Heart left ventricle (tissue), 16 donors: ENCODE measurements at regions not wholly inside any gene's neighbourhood (a gene's known extent, or its start where the extent isn't known, plus 50 kb on each side); places are given as distances from the start of the nearest gene placed in this dataset.

Experiments
- ATAC-seq, 4 donors: fragments of 200-7000 bp; cut with Tn5 transposase; one replicate each; pipeline ENCODE4 v1.9.1; 2020 to 2022; ENCODE audit warnings: moderate library complexity in 4 of 4, mild to moderate bottlenecking in 3 of 4, moderate number of reproducible peaks in 1 of 4
- DNase-seq, 5 donors: peaks; one replicate each; pipeline ENCODE4 v3.0.0-alpha.2; 2020
- H3K27ac ChIP-seq, 12 donors: fragments of 200-600 bp; sonication (generic) in 4 of 12; one replicate each; pipeline versions ENCODE4 v1.5.0 to v1.8.0; 2016 to 2022; ENCODE audit warnings: mild to moderate bottlenecking in 2 of 12
- H3K27me3 ChIP-seq, 9 donors: fragments of 200-600 bp; sonication (generic) in 2 of 9; one replicate each; pipeline versions ENCODE4 v1.5.1 to v1.8.0; 2016 to 2022; ENCODE audit warnings: mild to moderate bottlenecking in 3 of 9
- H3K36me3 ChIP-seq, 9 donors: fragments of 200-600 bp; sonication (generic) in 2 of 9; one replicate each; pipeline versions ENCODE4 v1.5.0 to v1.8.0; 2018 to 2022; ENCODE audit warnings: mild to moderate bottlenecking in 2 of 9
- H3K4me1 ChIP-seq, 12 donors: fragments of 200-600 bp; sonication (generic) in 4 of 12; one replicate each; pipeline versions ENCODE4 v1.5.0 to v1.8.0; 2016 to 2022; ENCODE audit warnings: mild to moderate bottlenecking in 3 of 12
- H3K4me3 ChIP-seq, 12 donors: fragments of 200-600 bp; sonication (generic) in 4 of 12; one replicate each; pipeline versions ENCODE4 v1.5.0 to v1.8.0; 2017 to 2022; ENCODE audit warnings: mild to moderate bottlenecking in 9 of 12, moderate library complexity in 4 of 12
- H3K9me3 ChIP-seq, 12 donors: fragments of 200-600 bp; sonication (generic) in 4 of 12; one replicate each; pipeline versions ENCODE4 v1.5.0 to v1.8.0; 2016 to 2022; ENCODE audit warnings: mild to moderate bottlenecking in 1 of 12
- POLR2A ChIP-seq, 2 donors: fragments of 450-650 bp; IDR thresholded peaks; one replicate each; pipeline ENCODE4 v1.6.1; 2017; ENCODE audit warnings: antibody characterized with exemption in 2 of 2, mild to moderate bottlenecking in 2 of 2, moderate library complexity in 2 of 2
- WGBS, 4 donors: extraction: QIAGEN DNeasy Blood & Tissue Kit in 2 of 4; methylation state at CpG; one replicate each; pipeline versions ENCODE4 v1.1.5 to v1.1.7; 2013 to 2018; 5-methylcytosine and 5-hydroxymethylcytosine counted together
- intact Hi-C, 10 donors: fragments of 100-400 bp; cut with DNase I; formaldehyde crosslinking; loops; one replicate each; pipeline versions ENCODE4 v1.11.1 to v1.14.2; 2022
- TF ChIP-seq, protein P1 (sequence below), 12 donors: fragments of 200-600 bp; sonication (generic) in 4 of 12; IDR thresholded peaks; one replicate each; pipeline versions ENCODE4 v1.5.0 to v1.8.0; 2018 to 2022; ENCODE audit warnings: antibody characterized with exemption in 12 of 12, mild to moderate bottlenecking in 5 of 12
- donor health status: ischemic (EF 13 %, LVEDD 7.1; RV severe dilation, severe dysfunction).
- donor health status: healthy with polysubstance abuse.
- donor health status: DM: no; HTN: yes; CAD: no.
- donor health status: DM: no; HTN: no; CAD: no.
- donor health status: ischemic (EF 25% LVEDD 6.9; RV normal size, moderate dysfunction).
- donor health status: ischemic (EF 25% LVEDD 5.7; RV mildly dilated, moderate dysfunction).
- donor health status: healthy.
- donor health status: DM: yes; HTN: yes; CAD: no.
- donor health status: ischemic (EF 35%, LVEDD 5.7; RV mildly dilated, moderate dysfunction).
- donor health status: nonischemic (EF 11% LVEDD 7.7; RV severe dilation, severe dysfunction).
- donor health status: DM: yes; HTN: yes; CAD: no.
- donor health status: PGD.
- donor health status: ischemic (EF 29% LVEDD 5.4; RV normal size, mild dysfunction).
- donor health status: nonischemic (EF 23%, LVEDD 6.1; RV moderate dilation, normal function).

DNA sequence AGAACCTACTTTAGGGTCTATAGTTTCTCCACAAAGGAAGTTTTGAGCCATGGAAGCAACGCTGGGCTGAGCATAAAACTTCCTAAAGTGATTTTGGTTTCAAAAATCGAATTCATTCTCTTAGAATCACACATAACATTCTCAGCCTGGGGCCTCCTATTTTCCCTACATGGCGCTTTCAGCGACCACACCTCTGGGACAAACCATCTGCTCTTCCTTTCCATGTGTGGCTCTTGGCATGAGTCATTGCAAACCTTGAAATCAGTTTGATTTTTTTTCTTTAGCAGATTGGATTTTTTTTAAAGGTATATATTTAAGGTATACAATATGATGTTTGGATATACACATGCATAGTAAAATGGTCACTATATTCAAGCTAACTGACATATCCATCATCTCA lies 72.5 kb upstream of the APCDD1 start:
- Histone ChIP-seq H3K4me1 (peaks cover 0 to 13% (median 2%) of the 10 kb centered on the region in 12 donors), H3K36me3 (no peaks in the 10 kb centered on the region), H3K4me3 (no peak overlapping the region), H3K27ac (no peak overlapping the region), H3K27me3 (no peaks in the 10 kb centered on the region), H3K9me3 (no peaks in the 10 kb centered on the region)
- no peak for DNase-seq
- intact Hi-C loops: no loop called here
- no peak for ATAC-seq
- TF ChIP-seq, protein P1, sequence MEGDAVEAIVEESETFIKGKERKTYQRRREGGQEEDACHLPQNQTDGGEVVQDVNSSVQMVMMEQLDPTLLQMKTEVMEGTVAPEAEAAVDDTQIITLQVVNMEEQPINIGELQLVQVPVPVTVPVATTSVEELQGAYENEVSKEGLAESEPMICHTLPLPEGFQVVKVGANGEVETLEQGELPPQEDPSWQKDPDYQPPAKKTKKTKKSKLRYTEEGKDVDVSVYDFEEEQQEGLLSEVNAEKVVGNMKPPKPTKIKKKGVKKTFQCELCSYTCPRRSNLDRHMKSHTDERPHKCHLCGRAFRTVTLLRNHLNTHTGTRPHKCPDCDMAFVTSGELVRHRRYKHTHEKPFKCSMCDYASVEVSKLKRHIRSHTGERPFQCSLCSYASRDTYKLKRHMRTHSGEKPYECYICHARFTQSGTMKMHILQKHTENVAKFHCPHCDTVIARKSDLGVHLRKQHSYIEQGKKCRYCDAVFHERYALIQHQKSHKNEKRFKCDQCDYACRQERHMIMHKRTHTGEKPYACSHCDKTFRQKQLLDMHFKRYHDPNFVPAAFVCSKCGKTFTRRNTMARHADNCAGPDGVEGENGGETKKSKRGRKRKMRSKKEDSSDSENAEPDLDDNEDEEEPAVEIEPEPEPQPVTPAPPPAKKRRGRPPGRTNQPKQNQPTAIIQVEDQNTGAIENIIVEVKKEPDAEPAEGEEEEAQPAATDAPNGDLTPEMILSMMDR (IDR thresholded peaks at IDR 0.05): no peak
- TF ChIP-seq POLR2A (IDR thresholded peaks at IDR 0.05): no peak
- 45 to 70% (median 67%) methylated on average over 4 of the region's 4 CpGs for WGBS, 4 donors

DNA sequence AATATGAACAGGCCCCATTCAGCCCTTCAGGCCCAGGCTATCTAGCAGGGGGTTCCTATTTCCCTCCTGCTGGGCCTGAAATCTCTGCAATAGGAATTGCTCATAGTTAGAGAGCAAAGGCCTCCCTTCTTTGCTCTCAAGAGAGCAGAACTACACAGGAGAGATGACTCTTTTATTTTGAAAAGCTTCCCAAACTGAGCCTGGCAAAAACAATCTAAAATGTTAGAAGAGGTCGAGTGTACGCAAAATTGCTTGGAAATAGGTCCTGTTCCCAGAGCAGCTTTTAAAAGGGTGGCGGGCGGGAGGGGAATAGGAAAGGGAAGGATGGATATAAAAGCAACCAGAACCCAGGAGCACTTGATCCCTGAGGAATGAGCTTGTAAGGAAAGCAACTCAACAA lies 68.4 kb upstream of the APCDD1 start:
- 68 to 88% (median 82%) methylated on average over 4 of the region's 4 CpGs for WGBS, 4 donors
- H3K4me3 ChIP-seq: no peak overlapping the region
- ATAC-seq (peak in 1 of 4 donors; percentile 26), DNase-seq (no peak)
- no peaks in the 10 kb centered on the region for H3K4me1 ChIP-seq
- TF ChIP-seq, protein P1 (IDR thresholded peaks at IDR 0.05): no peak
- TF ChIP-seq POLR2A (IDR thresholded peaks at IDR 0.05): no peak
- intact Hi-C loops: no loop called here
- no peaks in the 10 kb centered on the region for H3K36me3 ChIP-seq
- peaks cover 0 to 5% (median 0%) of the 10 kb centered on the region in 12 donors for H3K9me3 ChIP-seq
- H3K27me3 ChIP-seq: no peaks in the 10 kb centered on the region
- no peak overlapping the region for H3K27ac ChIP-seq

DNA sequence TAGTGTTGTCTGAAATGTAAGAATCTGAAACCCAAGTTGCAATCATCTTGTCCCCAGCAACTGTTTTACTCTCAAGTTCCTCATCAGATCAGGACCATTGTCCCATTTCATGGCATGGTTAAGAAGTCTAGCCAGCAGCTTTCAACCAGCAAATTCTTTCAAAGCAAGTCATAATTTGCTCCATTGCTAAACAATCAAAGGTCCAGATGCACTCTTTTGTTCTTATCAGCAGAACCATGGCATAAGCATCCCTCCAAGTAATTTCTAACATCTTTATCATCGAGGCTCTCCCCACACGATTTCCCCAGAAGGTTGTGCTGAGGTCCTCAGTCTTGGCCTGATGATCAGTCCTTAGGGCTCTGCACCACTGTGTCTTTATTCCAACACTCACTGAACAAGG lies 67.5 kb upstream of the APCDD1 start:
- intact Hi-C loops: no loop called here
- H3K27me3 ChIP-seq: no peaks in the 10 kb centered on the region
- DNase-seq (no peak), ATAC-seq (no peak)
- H3K4me1 ChIP-seq: no peaks in the 10 kb centered on the region
- TF ChIP-seq, protein P1 (IDR thresholded peaks at IDR 0.05): no peak
- H3K9me3 ChIP-seq: peaks cover 0 to 6% (median 0%) of the 10 kb centered on the region in 12 donors
- no peak overlapping the region for H3K4me3 ChIP-seq
- H3K36me3 ChIP-seq: no peaks in the 10 kb centered on the region
- WGBS, 4 donors: 72 to 87% (median 80%) methylated on average over 2 of the region's 2 CpGs
- no peak overlapping the region for H3K27ac ChIP-seq

DNA sequence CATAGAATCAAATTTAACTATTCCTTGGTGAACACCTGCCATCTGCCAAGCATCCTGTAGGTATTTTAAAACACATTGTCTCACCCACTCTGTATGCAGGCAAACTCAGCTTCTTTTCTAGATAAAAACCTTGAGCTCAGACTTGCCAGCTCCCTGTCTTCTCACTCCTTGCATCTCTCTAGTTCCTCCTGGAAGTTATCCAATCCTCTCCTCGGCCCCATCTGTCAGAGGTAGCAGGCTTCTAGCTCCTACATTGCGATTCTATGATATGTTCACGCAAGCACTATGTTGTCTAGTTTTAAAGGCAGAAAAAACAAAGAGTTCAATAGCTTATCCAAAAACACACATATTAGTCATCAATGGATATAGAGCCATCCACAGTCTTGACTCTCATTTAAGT lies 67.0 kb upstream of the APCDD1 start:
- ATAC-seq: no peak
- intact Hi-C loops: no loop called here
- WGBS, 4 donors: 67 to 89% (median 84%) methylated on average over 3 of the region's 3 CpGs

More for the DNA sequence above, 67.0 kb upstream of the APCDD1 start:
- H3K9me3 ChIP-seq: peaks cover 0 to 6% (median 0%) of the 10 kb centered on the region in 12 donors
- no peak for DNase-seq
- no peak for TF ChIP-seq POLR2A (IDR thresholded peaks at IDR 0.05)
- TF ChIP-seq, protein P1 (IDR thresholded peaks at IDR 0.05): no peak
- H3K4me1 ChIP-seq: no peaks in the 10 kb centered on the region
- no peak overlapping the region for H3K27ac ChIP-seq
- no peak overlapping the region for H3K4me3 ChIP-seq
- no peaks in the 10 kb centered on the region for H3K27me3 ChIP-seq
- no peaks in the 10 kb centered on the region for H3K36me3 ChIP-seq
